Lung microvascular endothelial cell (primary cell): ENCODE measurements at regions not wholly inside any gene's neighbourhood (a gene's known extent, or its start where the extent isn't known, plus 50 kb on each side); places are given as distances from the start of the nearest gene placed in this dataset.
"Not testable (repeated sequence)": the region's sequence is repeated elsewhere in the genome, so short reads cannot be mapped to it uniquely, and the experiment has no call there.

Experiments used
- DNase-seq, 2 donors: peaks; one replicate each; pipeline versions ENCODE4 v3.0.0 to v3.0.0-alpha.2; 2010; ENCODE audit warnings: low read depth in 2 of 2

DNA sequence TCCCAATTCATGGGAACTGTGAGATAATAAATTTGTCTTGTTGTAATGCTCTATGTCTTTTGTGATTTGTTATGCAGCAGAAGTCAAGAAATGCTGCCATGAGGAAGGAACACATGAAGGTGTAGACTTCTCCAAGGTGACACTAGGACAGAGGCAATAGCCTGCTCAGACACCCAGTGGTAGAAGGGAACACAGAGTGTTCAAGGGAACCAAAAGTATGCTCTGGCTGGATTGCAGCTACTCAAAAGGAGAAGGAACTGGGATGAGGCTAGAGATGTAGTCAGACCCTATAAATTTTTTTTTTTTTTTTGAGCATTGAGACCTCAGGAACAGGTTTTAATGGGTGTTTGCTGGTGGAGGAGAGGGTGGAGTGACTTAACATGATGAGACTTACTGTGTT lies 232.5 kb downstream of the PARP8 start:
- no peak for DNase-seq

DNA sequence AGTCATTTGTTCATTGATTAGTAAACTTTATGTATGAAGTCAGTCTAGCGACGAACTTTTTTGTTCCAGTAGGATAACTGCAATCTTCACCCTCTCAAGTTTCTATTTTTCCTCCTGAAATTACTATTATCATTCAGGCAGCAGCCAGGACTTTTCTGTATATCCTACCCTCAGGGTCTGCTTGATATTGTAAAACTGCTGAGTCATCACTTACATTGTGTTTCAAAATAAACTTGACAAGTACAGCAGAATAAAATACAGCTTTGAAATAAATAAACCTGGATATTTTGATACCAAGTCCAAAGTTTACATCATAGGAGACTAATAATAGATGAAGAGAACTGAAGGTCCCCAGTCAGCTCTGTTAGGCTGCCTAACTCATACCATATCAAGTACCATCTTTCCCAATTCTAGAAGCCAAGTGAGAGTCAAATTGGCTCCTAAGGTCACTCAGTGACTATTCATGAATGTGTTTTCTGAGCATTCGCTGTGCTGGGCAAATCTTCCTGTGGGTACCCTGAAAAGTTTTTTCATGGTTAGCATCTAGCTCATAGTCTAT lies 234.6 kb downstream of the PARP8 start:
- no peak for DNase-seq

DNA sequence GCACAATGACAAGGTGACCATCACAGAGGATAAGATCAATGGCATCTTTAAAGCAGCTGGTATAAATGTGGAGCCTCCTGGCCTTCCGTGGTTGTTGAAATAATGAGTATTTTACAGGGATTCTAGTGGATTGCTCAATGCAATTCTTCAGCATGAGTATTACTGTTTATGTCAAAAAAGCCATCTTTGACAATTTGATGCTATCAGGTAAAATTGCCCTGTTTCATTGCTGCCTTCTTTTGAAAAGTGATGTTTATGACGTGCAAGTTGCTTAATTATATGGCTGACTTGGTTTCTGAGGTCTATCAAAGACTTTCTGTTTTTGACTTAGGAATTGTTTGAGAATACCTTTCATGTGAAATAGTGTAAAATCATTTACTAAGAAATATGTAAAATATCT lies 237.2 kb downstream of the PARP8 start:
- no peak for DNase-seq

DNA sequence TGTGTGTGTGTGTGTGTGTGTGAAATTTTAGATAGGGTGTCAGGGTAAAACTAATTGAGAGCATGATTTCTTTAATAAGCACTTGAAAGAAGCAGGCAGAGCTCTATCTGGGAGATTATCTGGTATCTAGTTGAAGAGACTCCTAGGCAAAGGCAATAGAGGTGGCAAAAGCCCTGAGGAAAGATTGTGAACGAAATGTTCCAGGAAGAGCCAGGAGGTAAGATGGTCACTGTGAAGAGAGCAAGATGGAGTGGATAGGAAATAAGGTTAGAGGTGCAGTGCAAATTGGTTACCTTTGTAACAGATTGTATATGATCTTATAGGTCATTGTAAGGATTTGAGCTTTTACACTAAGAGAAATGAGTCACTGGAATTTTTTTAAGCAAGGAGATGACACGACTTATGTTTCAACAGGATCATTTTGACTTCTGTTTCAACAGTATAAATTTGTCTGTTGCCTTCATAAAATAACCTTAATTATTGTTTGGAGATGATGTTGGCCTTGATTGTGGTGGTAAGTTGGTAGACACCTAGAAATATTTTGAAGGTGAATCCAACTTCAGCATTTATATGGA lies 239.6 kb downstream of the PARP8 start:
- no peak for DNase-seq

DNA sequence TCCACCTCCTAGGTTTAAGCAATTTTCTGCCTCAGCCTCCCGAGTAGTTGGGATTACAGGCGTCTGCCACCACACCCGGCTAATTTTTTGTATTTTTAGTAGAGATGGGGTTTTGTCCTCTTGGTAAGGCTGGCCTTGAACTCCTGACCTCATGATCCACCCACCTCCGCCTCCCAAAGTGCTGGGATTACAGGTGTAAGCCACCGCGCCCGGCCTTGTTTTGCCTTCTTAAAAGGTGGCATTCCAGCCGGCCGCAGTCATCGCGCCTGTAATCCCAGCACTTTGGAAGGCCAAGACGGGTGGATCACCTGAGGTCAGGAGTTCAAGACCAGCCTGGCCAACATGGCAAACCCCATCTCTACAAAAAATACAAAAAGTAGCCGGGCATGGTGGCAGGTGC lies 253.7 kb downstream of the PARP8 start:
- not testable (repeated sequence) for DNase-seq

DNA sequence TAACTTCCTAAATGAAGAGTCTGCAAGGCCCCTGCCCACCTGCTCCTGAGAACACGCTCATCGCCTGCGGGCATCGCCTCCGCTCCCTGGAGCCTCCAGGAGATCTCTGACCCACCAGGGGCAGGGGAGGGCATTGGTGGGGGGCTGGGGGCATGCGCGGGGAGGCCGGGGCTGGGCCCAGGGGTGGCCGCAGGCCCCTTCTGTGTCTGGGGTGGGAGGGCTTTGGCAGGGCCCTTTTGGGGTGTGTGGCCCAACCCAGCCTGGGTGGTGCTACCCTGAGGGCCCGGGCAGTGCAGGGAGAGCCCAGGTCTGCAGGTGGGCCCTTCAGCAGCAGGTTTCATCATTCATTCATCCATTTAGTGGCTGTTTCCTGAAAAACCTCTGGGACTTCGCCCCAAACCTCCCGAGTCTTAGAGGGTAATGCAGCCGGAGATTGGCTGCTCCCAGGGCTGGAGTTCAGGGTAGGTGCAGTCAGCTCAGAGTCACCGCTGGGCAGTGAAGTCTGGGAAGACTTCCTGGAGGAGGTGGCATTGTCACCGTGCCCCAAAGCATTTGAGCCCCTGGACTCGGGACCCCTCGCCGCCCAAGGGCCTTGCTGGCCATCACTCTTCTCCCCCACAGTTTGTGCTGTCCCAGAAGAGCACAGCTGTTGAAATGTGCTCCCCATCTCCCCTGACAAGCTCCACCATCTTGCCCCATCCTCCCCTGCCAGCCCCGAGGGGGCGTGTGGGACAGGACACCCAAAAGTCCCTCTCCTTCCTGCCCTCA lies 255.1 kb downstream of the PARP8 start:
- no peak for DNase-seq

DNA sequence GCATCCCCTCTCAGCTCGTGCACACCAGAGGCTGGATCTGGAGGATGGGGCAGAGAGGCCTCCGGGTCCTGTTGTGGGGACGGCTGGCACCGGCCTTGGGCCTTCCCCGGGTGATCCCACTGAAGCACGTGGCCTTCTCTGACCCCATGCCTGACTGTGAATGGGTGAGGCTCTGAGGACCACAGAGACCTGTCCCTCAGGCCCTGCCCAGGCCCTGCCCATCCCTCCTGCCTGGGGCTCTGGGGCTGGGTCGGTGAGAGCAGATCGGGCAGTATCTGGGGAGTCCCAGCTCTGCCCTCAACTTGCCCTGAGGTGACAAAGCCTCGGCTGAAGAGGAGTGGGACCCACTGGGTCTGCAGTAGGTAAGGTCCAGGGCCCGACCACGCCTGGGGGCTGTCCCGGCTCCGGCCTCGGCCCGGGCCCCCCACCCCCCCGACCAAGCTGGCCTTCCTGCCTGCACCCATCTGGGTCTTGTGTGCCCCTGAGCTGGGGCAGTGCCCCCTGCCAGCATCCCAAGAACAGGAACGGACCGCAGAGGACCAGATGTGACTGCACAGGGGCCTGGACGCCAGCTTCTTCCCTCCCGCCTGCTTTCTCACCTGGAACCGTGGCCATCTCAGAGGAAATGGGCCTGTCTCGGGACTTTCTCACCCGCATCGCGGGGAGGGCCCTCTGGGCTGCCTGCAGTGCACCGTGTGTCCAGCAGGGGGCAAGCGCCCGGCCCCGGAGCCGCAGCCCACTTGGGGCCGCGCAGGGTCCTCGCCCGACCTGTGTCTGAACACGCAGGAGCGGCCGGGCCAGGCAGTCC lies 255.9 kb downstream of the PARP8 start:
- not testable (repeated sequence) for DNase-seq

DNA sequence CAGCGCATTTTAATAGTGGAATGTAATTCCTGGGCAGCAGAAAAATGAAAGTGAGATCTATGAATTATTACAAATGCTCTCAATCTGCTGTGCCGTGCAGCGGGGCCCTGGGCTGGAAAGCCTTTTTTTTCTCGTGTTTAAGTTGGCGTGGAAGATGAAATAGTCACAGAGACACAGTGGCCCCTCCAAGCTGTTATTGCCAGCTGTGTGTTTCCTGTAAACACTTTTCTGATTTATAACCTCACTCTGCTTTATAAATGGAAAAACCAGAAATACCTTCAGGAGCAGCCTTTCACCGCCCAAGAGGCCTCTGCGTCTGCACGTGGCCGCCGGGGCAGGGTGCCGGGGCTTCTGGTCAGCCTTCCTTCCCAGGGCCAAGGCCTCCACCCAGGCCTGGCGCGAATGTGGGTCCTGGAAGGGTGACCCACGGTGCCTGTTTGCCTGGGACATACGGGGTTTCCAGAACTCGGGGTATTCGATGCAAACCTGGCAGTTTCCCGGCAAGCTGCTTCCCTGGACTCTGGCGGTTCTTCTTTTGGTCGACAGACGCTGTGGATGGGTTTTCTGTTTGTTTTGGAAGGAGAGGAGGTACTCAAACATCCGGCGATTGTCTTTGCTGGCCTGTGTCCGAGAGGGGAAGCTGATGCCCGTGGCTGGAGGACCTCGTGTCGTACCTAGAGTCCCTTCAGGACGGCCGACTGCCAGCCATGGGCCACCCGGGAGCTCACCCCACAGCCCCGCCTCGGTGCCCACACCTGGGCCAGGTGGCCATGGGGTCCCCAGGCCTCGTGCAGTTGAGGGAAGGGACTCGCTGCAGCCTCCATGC lies 256.7 kb downstream of the PARP8 start:
- DNase-seq: peak; percentile 22 to 68

DNA sequence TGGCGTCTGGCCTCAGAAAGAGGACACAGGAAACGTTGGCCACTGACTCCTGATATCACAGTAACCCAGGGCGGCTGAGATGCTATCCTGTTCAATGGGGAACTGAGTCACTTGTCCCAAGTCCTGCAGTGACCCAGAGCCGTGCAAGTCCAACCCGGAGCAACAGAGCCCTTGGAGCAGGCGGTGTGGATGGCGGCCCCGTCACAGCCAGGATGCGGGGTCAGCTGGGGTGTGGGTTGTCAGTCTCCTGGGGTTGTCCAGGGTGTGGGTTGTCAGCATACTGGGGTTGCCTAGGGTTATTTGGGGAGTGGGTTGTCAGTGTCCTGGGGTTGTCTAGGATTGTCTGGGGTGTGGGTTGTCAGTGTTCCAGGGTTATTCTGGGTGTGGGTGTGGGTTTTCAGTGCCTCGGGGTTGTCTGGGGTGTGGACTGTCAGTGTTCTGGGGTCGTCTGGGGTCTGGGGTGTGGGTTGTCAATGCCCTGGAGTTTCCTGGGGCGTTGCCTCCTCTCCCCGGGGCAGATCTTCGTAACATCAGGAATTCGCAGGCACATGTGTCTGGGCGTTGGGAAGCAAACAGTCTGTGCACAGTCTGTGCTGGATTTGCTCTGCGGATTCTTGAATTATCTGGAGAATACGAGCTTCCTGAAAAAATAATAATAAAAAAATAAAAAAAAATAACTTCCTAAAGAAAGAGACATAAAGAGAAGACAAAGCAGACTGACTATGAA lies 257.5 kb downstream of the PARP8 start:
- DNase-seq: no peak

DNA sequence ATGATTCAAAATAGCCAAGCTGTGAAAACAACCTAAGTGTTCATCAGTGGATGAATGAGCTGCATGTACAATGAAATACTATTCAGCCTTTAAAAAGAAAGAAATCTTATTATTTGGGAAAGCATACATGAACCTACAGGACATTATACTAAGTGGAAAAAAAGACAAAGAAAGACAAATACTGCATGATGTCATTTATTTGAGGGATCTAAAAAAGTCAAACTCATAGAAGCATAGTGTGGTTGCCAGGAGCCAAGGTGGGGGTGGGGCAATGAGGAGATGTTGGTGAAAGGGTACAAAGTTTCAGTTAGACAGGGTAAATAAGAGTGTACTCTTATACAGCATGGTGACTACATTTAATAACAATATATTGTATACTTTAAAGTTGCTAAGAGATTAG lies 261.5 kb downstream of the PARP8 start:
- no peak for DNase-seq

DNA sequence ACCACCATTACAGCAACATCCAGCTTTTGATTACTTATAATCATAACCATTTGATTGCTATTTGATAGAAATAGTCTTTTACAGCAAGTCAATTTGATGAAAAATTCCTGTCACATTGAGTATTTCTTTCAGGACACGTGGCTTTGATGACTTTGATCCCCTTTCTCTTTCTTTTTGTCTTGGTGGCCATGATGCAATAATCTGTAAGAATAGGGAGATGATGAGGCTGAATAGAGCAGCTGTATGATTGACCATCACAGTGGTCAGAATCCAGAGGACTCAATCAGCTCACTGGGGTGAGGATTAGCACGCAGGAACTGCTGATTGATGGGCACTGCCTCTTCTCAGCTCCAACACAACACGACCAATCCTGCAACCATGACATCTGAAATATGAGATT lies 262.7 kb downstream of the PARP8 start:
- DNase-seq: no peak

DNA sequence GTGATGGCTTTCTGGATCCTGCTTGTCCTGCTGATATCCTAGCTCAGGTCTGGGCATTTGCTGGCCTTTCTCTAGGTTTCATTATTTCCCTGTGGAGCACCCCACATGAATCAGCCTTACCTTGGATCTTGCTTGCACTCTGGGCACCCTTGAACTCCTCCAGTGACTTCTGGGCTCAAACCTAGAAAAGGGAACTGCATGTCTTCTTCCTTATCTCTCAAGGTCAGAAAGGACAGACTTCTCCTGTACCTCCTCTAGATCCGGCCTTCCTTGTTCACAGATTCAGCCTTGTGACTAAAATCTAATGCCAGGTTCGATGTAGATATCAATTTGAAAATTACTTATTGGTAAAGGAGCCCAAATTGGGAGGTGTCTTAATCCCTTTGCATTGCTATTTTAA lies 267.9 kb downstream of the PARP8 start:
- DNase-seq: no peak

DNA sequence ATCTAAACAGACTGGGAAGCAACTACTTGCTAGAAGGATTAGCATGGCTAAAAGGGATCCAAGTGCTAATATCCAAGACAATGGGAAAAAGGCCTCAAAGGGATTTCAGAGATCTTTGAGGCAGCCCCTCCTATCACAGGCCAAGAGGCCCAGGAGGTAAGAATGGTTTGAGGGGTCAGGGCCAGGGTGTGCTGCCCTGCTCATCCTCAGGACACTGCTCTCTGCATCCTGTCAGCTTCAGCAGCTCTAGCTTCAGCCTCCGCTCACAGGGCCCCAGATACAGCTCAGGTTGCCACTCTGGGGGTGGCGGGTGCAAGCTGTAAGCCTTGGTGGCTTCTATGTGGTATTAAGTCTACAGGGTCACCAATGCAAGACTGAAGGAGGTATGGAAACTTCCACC lies 278.7 kb downstream of the PARP8 start:
- DNase-seq: no peak

DNA sequence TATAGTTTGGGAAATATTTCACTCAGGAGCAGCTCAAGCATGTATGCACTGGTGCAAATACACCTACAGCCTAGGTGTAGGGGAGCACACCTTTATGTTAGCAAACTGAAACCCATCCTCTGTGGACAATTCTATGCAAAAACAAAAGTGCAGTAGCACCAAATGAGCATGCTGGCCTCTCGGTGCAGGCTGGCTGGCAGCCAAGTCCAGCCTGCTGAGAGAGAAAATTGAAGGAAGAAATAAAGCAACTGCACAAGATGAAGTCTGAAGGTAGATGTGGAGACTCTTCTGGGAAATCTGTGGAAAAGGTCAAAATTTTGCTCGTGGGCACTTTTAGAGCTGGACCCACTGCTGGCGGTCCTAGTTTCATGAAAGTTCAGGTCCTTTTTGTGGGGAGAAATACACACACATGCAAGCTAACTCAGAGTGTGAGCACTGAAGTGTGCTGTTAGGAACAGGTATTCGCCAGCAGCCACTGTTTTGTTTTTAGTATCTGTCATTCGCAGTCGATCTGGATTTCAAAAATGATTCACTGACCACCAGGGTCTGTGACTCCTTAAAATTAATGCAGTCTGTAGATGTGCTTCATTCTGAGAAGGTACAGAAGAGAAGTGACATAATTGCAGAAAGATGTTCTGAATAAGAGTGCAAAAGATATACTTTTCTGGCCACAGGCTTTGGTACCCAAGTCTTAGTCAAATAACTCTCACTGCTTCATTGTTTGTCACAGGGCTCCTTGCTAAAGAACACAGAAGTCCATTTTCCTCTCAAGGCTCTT lies 281.7 kb downstream of the PARP8 start:
- no peak for DNase-seq

DNA sequence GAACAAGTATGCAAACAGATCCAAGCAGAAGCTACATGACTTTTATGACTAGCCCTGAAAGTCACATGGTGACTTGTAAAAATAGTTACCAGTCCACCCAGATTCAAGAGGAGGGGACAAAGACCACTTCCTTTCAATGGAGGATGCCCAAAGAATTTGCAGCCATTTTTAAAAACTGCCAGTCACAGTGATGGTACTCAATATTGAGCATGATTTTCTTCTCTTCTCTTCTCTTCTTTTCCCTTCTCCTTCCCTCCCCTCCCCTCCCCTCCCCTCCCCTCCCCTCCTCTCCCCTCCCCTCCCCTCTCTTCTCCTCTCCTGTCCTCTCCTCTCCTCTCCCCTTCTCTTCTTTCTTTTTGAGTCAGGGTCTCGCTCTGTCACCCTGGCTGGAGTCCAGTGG lies 286.9 kb downstream of the PARP8 start:
- DNase-seq: no peak

DNA sequence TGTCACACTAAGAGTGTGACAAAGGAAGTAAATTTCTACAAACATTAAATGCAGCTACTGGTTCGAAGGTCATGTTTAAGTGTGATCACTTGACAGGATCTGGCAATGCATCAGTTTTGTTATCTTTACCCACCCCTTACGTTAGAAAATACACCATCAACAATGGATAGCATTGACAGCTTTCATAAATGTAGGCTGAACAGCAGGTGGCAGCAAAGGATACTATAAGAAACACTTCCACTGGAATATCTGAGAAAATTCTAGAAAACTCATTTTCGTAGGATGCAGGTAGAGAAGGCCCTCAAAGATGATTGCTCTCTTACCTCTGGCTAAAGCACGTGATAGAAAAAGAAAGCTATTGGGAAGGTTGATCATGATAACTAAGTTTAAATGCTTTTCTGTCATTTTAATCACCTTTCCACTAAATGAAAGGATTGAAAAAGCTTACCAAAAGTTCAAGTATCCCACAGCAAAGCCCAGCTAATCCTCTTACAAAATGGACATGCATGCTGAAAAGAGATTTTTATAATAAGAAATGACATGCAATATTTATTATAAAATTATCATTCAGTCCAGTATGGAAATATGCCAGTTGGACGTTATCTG lies 292.5 kb downstream of the PARP8 start:
- peak; percentile 45 to 62 for DNase-seq

DNA sequence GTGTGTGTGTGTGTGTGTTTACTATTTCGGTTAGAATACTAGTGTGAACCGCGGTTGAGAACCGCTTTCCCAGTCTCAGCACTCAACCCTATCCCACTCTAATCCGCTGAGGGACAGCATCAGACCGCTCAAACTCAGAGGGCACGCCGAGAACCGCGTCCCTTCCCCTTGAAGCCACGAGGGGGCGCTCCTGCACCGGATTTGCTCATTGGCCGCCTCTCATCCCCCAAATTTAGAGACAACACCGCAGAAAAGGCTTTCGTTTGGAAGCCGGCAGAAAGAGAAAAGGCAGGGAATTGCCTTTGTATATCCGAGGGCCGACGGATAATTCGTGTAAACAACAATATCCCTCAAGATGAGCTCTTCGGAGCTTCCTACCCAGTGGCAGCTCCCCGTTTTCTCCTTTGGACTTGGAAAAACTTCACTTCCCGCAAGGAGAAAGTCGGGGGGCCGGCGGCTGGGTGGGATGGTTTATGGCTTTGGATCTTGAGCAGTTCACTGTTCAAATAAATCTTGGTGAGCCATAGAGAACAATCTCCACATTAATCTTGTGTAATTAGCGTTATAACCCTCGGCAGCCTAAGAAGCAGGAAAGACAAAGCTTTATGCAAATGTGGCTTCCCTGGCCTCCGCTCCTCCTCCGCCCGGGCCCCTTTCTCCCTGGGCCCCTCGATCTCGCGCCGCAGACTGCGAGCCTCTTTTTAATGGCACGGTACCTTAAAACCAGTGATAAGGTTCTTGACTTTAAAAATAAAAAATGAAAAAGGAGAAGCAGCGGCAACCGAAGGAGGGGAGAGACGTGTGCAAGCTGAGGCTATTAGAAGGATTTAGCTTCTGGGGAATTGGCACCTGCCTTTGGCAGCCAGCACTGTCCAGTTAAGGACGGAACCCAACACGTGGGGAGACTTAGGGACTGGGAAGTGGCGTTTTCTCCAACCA lies 296.8 kb downstream of the PARP8 start:
- peak; percentile 45 to 62 for DNase-seq

DNA sequence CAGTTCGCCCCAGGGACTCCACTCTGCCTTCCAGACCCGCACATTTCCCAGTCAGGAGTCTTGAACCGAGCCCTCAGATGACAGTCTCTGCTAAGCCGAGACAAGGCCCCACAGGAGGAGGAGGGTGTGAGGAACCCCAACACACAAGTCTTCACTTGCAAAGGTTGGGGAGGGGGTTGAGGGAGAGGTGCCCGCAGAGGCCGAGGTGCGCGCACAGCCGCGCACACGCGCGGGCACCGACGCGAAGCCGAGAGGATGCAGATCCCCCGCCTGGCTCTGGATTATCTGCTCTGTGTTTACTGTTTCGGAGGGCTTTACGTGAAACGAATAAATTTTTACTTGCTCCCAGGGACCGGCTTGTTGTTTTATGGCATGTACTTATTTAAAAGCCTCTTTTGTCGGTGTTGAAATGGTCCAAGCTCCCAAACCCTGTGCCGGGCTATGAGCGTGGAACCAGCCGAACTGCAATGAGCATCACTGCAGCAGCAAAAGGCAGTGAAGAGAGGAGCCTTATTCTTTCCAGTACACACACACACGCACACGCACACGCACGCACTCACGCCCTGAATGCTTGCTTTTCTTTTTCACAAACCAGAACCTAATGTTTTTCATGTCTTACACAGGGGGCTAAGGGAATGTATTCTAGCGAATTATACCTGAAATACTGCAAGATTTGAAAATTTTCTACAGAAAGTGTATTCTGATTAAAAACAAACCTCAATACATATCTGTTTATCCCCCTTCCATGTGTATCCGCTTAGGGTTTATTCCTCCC lies 297.7 kb downstream of the PARP8 start:
- DNase-seq: no peak
